DOHH2 (cell line): ENCODE measurements at regions not wholly inside any gene's neighbourhood (a gene's known extent, or its start where the extent isn't known, plus 50 kb on each side); places are given as distances from the start of the nearest gene placed in this dataset.

Source experiments
- H3F3A ChIP-seq: fragments of 200-600 bp; sonication (generic), shearing (Covaris generic); 2 replicates; pipeline ENCODE4 v1.6.0; 2016; ENCODE audit warnings: antibody characterized with exemption, mild to moderate bottlenecking; ENCODE audit not compliant: control insufficient read depth, insufficient read depth
- H3K27ac ChIP-seq: fragments of 200-600 bp; sonication (generic); 2 replicates; pipeline ENCODE4 v1.5.1; 2014; ENCODE audit warnings: low read depth, mild to moderate bottlenecking, low read length, moderate library complexity
- H3K27me3 ChIP-seq: fragments of 200-600 bp; sonication (generic); 2 replicates; pipeline ENCODE4 v1.6.1; 2014; ENCODE audit warnings: mild to moderate bottlenecking, low read length, mixed read lengths; ENCODE audit not compliant: control insufficient read depth
- H3K36me3 ChIP-seq: fragments of 200-600 bp; sonication (generic); 2 replicates; pipeline ENCODE4 v1.6.1; 2014; ENCODE audit warnings: mild to moderate bottlenecking, low read length, moderate library complexity, mixed read lengths; ENCODE audit not compliant: control insufficient read depth
- H3K4me1 ChIP-seq: fragments of 200-600 bp; sonication (generic); 2 replicates; pipeline ENCODE4 v1.6.1; 2014; ENCODE audit warnings: mild to moderate bottlenecking, low read length, mixed read lengths; ENCODE audit not compliant: control insufficient read depth
- H3K4me2 ChIP-seq: fragments of 200-600 bp; sonication (generic); 2 replicates; pipeline ENCODE4 v1.6.0; 2014; ENCODE audit warnings: mild to moderate bottlenecking, low read length, moderate library complexity
- H3K4me3 ChIP-seq: fragments of 200-600 bp; sonication (generic); 2 replicates; pipeline ENCODE4 v1.5.1; 2014; ENCODE audit warnings: mild to moderate bottlenecking, low read length, mixed read lengths
- H3K79me2 ChIP-seq: fragments of 200-600 bp; sonication (generic); 2 replicates; pipeline ENCODE4 v1.6.1; 2014; ENCODE audit warnings: mild to moderate bottlenecking, low read length, mixed read lengths; ENCODE audit not compliant: control insufficient read depth
- H3K9me2 ChIP-seq: fragments of 200-600 bp; sonication (generic); replicated peaks from 2 replicates; pipeline ENCODE4 v1.6.1; 2014; ENCODE audit warnings: mild to moderate bottlenecking, low read length, mixed read lengths; ENCODE audit not compliant: control insufficient read depth
- H3K9me3 ChIP-seq: fragments of 200-600 bp; sonication (generic); 2 replicates; pipeline ENCODE4 v1.6.1; 2014; ENCODE audit warnings: antibody characterized with exemption, low read length, mixed read lengths; ENCODE audit not compliant: control insufficient read depth, insufficient read depth
- H4K20me1 ChIP-seq: fragments of 200-600 bp; sonication (generic); 2 replicates; pipeline ENCODE4 v1.6.0; 2014; ENCODE audit warnings: low read depth, mild to moderate bottlenecking, antibody characterized with exemption, low read length, moderate library complexity; ENCODE audit not compliant: control insufficient read depth, insufficient read depth
- CTCF ChIP-seq: fragments of 200-600 bp; sonication (generic); IDR thresholded peaks from one replicate; pipeline ENCODE4 v1.5.1; 2014; ENCODE audit warnings: antibody characterized with exemption, mild to moderate bottlenecking, low read depth, low read length; ENCODE audit not compliant: poor library complexity, severe bottlenecking
- EZH2phosphoT487 ChIP-seq: fragments of 200-600 bp; sonication (generic); IDR thresholded peaks from 2 replicates; pipeline ENCODE4 v1.6.1; 2017; ENCODE audit warnings: borderline replicate concordance, mild to moderate bottlenecking, antibody characterized with exemption, low read length, moderate library complexity, mixed read lengths

GRCh38 chr9:89916001-89916597 lies 311.3 kb downstream of the GADD45G start:
- no peaks in the 10 kb centered on the region for H3K9me2 ChIP-seq
- no peak overlapping the region for H3K27ac ChIP-seq
- no peak for TF ChIP-seq EZH2phosphoT487
- TF ChIP-seq CTCF, result no peak
- H3K36me3 ChIP-seq, result no peaks in the 10 kb centered on the region
- H3K4me1 ChIP-seq, result no peaks in the 10 kb centered on the region
- no peak overlapping the region for H3K4me2 ChIP-seq
- no peaks in the 10 kb centered on the region for H3F3A ChIP-seq
- no peak overlapping the region for H3K4me3 ChIP-seq
- no peaks in the 10 kb centered on the region for H3K27me3 ChIP-seq
- no peaks in the 10 kb centered on the region for H3K79me2 ChIP-seq
- H3K9me3 ChIP-seq, result no peaks in the 10 kb centered on the region
- no peaks in the 10 kb centered on the region for H4K20me1 ChIP-seq

GRCh38 chr9:89917861-89918260 lies 313.0 kb downstream of the GADD45G start:
- no peaks in the 10 kb centered on the region for H3K9me3 ChIP-seq
- TF ChIP-seq CTCF, result no peak
- TF ChIP-seq EZH2phosphoT487, result no peak
- no peak overlapping the region for H3K27ac ChIP-seq
- no peaks in the 10 kb centered on the region for H3K36me3 ChIP-seq
- H3K4me1 ChIP-seq, result no peaks in the 10 kb centered on the region
- no peaks in the 10 kb centered on the region for H4K20me1 ChIP-seq
- no peaks in the 10 kb centered on the region for H3K9me2 ChIP-seq
- 0 out of 2 replicates have a peak, but pooled peaks cover 3% of the 10 kb centered on the region for H3K27me3 ChIP-seq
- H3K4me2 ChIP-seq, result no peak overlapping the region
- H3K79me2 ChIP-seq, result no peaks in the 10 kb centered on the region
- no peak overlapping the region for H3K4me3 ChIP-seq
- H3F3A ChIP-seq, result no peaks in the 10 kb centered on the region

GRCh38 chr9:89919171-89919681 lies 314.4 kb downstream of the GADD45G start:
- H3K4me1 ChIP-seq, result no peaks in the 10 kb centered on the region
- 0 out of 2 replicates have a peak, but pooled peaks cover 3% of the 10 kb centered on the region for H3K27me3 ChIP-seq
- H3K9me3 ChIP-seq, result no peaks in the 10 kb centered on the region
- H3K9me2 ChIP-seq, result no peaks in the 10 kb centered on the region
- no peaks in the 10 kb centered on the region for H4K20me1 ChIP-seq
- no peak overlapping the region for H3K4me2 ChIP-seq
- H3K4me3 ChIP-seq, result no peak overlapping the region
- peak; percentile 16 for TF ChIP-seq CTCF
- TF ChIP-seq EZH2phosphoT487, result no peak
- H3K79me2 ChIP-seq, result no peaks in the 10 kb centered on the region
- H3F3A ChIP-seq, result no peaks in the 10 kb centered on the region
- no peak overlapping the region for H3K27ac ChIP-seq
- no peaks in the 10 kb centered on the region for H3K36me3 ChIP-seq
